ENCODE measurements at regions not wholly inside any gene's neighbourhood (a gene's known extent, or its start where the extent isn't known, plus 50 kb on each side); places are given as distances from the start of the nearest gene placed in this dataset.
"Not testable (repeated sequence)": the region's sequence is repeated elsewhere in the genome, so short reads cannot be mapped to it uniquely, and the experiment has no call there.

DNA sequence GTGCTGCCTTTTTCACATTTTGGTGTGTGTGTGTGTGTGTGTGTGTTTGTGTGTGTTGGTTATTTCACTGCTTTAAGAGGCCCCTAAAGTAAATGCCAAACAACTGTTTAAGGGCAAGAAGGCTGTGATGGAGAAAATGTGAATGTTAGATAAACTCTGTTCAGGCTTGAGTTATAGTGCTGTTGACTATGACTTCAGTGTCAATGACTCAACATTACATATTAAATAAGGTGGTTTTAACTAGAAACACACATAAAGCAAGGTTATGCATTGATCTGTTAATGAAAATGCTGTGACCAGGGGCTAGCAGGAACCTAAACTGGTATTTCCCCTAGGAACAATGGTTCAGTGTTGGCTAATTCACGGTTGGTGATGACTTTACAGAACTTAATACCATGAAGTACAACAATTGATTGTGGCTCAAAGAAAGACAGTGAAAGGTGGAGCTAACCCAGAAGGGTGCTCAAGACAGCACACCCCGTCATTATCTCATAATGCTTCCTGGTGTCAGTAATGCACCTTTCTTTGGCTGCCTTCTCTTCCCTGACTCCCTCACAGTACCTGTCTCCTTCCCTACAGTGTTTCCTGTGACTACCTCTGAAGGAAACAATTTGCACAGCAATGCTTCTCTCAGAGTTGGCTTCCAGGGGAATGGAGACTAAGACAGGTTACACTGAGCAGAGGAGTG lies 116.1 kb downstream of the RIN2 start:
- DNase-seq: no peak

DNA sequence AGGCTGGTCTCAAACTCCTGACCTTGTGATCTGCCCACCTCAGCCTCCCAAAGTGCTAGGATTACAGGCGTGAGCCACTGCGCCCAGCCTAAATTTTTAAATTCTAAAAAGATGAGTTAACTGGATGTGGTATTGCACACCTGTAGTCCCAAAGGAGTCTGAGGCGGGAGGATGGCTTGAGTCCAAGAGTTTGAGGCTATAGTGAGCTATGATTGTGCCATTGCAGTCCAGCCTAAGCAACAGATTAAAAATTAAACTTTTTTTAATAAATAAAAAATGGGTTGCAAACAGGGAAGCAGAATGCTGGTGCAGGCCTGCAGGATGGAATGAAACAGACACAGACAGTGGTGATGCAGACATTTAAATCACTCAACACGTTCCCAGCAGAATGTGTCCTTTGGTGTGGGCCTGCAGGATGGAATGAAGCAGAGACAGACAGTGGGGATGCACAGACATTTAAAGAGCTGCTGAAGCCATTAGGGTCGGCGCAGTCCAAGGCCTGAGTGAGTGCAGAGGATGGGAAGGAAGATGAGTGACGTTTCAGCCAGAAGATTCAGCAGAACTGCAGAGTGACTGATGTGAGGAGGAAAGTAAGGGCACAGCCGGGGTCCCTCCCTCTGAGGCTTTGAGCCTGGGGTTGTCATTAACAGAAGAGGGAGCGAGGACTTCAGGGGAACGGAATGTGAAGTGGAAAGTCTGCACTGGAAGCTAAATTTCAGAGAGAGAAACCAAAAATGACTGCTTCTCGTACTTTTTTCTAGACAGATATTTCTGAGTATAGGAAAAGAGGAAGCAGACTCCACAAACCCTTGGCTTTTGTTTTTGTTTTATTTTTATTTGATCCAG lies 117.5 kb downstream of the RIN2 start:
- no peak for DNase-seq

DNA sequence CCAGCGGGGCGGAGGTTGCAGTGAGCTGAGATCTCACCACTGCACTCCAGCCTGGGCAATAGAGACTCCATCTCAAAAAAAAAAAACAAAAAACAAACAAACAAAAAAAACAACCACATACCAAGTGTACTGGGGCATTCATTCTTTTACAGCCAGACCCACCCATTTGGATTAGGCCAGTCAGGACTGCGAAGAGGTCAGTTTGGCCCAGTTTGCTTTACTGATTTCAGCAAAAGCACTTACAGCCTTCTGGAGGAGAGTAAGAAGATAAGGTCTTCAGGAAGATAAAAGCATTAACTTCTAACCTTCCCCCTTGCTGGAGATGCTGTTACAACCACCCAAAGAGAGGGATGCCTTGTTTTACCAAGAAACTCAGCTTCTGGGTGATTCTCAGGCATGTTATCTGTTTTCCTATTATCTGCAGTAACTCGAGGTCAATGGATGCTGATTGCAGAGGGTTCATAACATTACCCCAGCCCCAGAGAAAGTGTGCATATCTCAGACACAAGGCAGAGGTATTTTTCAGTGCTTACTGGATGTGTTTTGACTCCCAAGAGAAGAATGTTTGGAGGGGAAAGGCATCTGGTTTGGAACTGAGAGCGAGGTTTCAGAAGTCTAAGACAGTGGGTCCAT lies 118.9 kb downstream of the RIN2 start:
- no peak for DNase-seq

- not testable (repeated sequence) for DNase-seq
These were observed 121.8 kb downstream of the RIN2 start for GRCh38 chr20:19879874-19880255.

- peak in 1 of 2 experiments; percentile 60 for DNase-seq
These were observed 122.4 kb downstream of the RIN2 start for GRCh38 chr20:19880256-19881079.

DNA sequence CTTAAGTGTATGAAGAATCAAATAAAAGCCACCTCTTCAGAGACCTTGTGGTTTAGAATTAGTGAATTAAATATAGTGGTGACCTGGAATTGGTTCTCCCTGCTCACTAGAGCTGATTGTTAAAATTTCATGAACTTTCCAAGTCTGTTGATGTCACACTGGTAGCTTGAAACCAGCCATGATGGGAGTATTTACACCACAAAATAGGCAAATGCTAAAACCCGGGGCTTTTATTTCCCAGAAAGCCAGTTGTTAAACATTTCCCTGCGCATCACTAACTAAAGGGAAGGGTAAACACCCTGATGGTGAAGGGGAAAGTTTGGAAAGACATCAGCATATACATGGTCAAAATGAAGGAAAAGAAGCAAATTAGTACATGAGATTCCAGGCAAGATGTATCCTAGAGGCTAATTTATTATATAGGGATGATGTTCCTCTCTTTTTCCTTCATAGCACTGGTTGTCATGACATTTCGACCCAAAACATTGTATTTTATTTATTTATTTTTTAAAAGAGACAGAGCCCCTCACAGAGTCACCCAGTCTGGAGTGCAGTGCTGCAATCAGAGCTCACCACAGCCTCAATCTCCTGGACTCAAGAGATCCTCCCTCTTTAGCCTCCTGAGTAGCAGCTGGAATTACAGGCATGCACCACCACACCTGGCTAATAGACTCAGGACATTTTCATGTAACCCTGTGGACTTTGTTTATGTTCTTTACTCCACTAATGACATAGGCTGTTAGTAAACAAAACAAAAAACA lies 123.2 kb downstream of the RIN2 start:
- no peak for DNase-seq

DNA sequence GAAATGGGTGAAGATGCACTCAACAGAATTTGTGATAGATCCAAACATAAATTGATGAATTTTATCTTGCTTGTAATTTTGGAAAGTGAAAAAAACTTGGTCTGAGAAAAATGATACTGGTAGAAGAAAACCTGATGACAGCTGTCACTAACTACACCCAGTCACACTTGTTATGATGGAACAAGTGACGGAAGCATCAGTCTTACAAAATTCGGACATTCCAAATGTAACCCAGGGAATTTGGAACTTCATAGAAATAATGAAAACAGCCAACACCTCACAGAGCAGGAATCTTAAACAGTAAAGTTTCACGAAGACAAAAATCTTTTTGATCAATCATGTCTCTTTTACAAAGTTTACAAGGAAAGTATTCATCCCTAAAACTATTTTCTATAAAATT lies 123.9 kb downstream of the RIN2 start:
- DNase-seq: no peak

DNA sequence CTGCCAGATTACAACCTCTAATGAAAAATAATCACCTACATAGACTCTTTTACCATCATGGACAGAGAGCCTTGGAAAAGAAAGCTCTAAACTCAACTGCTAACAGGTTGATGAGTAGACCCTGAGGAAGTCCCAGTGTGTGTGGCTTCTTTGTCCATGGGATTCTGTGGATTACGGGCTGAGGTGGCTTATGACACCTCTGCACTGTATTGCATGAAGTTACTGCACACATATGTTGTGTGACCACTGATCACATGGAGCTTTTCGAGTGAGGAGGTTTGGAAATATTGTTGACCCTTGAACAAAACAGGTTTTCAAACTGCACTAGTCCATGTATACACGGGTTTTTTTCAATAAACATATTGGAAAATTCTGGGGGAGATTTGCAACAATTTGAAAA lies 124.4 kb downstream of the RIN2 start:
- DNase-seq: no peak

GRCh38 chr20:19883501-19883900 lies 125.4 kb downstream of the RIN2 start:
- DNase-seq: no peak

- no peak for DNase-seq
These were observed 127.5 kb downstream of the RIN2 start for GRCh38 chr20:19885594-19885938.

- peak in 1 of 2 experiments; percentile 50 for DNase-seq
These were observed 128.0 kb downstream of the RIN2 start for GRCh38 chr20:19885939-19886660.

DNA sequence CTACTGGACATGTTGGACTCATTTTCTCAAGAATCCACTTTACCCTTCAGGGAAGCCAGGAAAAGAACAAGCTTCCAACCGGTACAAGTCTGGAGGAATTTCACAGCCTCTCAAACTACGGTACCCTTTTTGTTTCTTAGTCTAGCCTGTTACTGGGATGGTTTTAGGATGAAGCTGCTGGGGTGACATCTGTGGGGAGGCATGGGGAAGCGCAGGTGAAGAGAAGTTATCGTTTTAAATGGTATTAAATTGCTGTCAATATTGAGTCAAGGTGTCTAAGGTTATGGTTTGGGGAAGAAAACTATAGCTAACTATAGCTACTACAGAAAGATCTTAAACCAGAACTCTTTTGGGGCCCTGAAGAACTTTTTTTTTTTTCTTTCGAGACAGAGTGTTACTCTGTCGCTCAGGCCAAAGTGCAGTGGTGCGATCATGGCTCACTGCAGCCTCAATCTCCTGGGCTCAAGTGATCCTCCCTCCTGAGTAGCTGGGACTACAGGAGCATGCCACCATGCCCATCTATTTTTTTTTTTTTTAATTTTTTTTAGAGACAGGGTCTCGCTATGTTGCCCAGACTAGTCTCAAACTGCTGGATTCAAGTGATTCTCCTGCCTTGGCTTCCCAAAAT lies 128.7 kb downstream of the RIN2 start:
- DNase-seq: peak in 1 of 2 experiments; percentile 37

DNA sequence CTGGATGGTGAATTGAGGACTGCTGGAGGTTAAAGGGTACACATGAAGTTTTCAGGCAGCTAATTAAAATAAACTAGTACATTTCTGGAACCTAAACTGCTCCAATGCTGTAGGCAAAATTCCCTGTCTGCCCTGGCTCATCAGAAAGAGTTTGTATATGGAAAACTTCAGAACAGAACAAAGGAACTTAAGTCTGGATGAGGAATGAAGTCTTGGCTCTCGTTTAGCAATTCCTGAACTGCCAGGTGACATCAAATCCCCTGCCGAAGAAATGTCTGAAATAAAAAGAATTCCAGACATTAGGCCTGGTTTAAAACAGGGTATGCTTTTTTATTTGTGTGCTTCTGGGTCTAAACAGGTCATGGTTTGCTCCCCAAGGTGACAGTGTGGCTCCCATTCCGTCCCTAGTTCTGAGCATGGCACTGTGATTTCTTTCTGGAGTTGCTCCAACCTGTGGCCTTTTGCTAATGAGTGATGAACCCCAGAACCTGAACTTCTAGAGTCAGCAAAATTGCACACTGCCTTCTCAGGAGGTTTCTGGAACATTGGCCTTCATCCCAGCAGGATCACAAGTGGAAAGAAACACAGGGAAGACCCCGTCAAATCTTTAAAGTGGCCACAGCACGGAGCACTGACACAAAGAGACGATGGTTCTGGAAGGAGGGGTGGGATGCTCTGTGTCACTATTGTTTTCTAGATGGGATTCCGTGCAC lies 129.4 kb upstream of the NAA20 start:
- DNase-seq: no peak

DNA sequence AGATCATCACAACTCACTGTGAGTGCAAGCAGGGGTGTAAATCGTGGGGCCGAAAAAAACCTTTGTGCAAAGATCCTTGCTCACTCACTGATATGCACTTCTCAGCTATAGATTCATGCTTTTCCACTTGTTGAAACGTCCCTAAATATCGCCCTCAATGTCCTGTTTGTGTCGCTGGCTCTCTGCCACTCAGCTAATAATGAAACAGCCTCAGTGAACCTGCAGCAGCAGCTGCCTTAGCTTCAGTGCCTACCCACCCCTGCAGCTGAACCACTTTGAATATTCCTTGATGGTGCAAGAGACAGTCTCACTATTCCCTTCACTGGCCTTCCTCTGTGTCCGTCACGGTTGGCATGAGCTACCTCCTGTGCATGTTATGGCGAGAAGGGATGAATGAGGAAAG lies 128.9 kb upstream of the NAA20 start:
- DNase-seq: no peak

GRCh38 chr20:19889011-19889953 lies 127.9 kb upstream of the NAA20 start:
- peak in 1 of 2 experiments; percentile 53 for DNase-seq

DNA sequence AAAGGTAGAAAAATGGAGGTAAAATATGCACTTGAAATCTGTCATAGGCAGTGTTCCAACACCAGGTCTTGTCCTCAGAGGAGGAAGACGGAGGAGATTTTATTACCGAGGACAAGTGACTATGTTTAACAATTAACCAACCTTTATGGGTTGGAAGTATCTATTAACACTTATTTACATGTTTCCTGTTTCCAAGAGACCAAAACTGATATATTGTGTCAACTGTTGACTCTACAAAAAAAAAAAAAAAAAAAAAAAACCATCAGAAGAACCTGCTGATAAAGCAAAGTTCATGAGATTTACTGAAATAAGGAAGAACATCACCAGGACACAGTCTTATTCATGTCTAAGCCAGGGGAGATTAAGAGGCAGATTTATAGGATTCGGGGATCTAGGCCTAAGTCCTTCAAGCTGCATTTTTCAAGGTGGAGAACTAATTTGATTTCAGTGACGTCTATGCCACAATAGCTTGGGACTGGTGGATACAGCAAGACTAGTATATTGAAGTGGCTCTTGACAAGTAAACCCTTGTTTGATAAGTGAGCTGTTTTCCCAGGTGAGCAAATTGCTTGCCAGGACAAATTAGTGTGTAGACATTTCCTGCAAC lies 126.6 kb upstream of the NAA20 start:
- no peak for DNase-seq

- DNase-seq: no peak
These were observed 123.8 kb upstream of the NAA20 start for GRCh38 chr20:19893356-19893755.

GRCh38 chr20:19895761-19896160 lies 121.4 kb upstream of the NAA20 start:
- no peak for DNase-seq

GRCh38 chr20:19897891-19898290 lies 119.3 kb upstream of the NAA20 start:
- DNase-seq: no peak

Measured in SW 1271 (cell line).